Ovary (tissue), 3 donors: ENCODE measurements at regions not wholly inside any gene's neighbourhood (a gene's known extent, or its start where the extent isn't known, plus 50 kb on each side); places are given as distances from the start of the nearest gene placed in this dataset.

Experiments used
- POLR2A ChIP-seq: fragments of 450-650 bp; IDR thresholded peaks from one replicate; pipeline ENCODE4 v1.6.1; 2017; ENCODE audit warnings: antibody characterized with exemption, mild to moderate bottlenecking, moderate library complexity
- TF ChIP-seq, protein P1 (sequence below), 3 donors: fragments of 450-650 bp in 2 of 3; fragments of 200-600 bp in 1 of 3; IDR thresholded peaks; one replicate each; pipeline versions ENCODE4 v1.5.1 to v1.8.0; 2016 to 2022; ENCODE audit warnings: antibody characterized with exemption in 3 of 3, mild to moderate bottlenecking in 1 of 3
- donor health status: DM: no; HTN: no; CAD: no.

- TF ChIP-seq POLR2A = no peak
- TF ChIP-seq, protein P1, sequence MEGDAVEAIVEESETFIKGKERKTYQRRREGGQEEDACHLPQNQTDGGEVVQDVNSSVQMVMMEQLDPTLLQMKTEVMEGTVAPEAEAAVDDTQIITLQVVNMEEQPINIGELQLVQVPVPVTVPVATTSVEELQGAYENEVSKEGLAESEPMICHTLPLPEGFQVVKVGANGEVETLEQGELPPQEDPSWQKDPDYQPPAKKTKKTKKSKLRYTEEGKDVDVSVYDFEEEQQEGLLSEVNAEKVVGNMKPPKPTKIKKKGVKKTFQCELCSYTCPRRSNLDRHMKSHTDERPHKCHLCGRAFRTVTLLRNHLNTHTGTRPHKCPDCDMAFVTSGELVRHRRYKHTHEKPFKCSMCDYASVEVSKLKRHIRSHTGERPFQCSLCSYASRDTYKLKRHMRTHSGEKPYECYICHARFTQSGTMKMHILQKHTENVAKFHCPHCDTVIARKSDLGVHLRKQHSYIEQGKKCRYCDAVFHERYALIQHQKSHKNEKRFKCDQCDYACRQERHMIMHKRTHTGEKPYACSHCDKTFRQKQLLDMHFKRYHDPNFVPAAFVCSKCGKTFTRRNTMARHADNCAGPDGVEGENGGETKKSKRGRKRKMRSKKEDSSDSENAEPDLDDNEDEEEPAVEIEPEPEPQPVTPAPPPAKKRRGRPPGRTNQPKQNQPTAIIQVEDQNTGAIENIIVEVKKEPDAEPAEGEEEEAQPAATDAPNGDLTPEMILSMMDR (IDR thresholded peaks at IDR 0.05) = no peak
These were observed 232.5 kb upstream of the RTL1 start for GRCh38 chr14:101135796-101136742.
